PC-9 (cell line): ENCODE measurements at regions not wholly inside any gene's neighbourhood (a gene's known extent, or its start where the extent isn't known, plus 50 kb on each side); places are given as distances from the start of the nearest gene placed in this dataset.

ENCODE experiments used
- BruUV-seq: library from RNA; stranded (reverse); fragments of 400-500 nt; replicated peaks from 2 replicates; lab custom pipeline; 2021; lab: Mats Ljungman, UMichigan
- CTCF ChIA-PET: fragments of 300-600 bp; sonication (Branson Sonifier 250); formaldehyde crosslinking; loops from one replicate; lab custom pipeline; 2022; ENCODE audit warnings: antibody characterized with exemption; lab: Charles Lee
- POLR2A ChIA-PET: fragments of 300-600 bp; sonication (Branson Sonifier 250); formaldehyde crosslinking; loops from one replicate; lab custom pipeline; 2022; ENCODE audit warnings: antibody characterized with exemption; ENCODE audit not compliant: unreplicated experiment; lab: Charles Lee
- DNase-seq, 2 experiments: peaks; one replicate each; pipeline versions ENCODE4 v3.0.0 to v3.0.0-alpha.2; 2015 to 2022; ENCODE audit warnings: mixed read lengths in 1 of 2
- H2AFZ ChIP-seq: fragments of 200-600 bp; sonication (generic); 2 replicates; pipeline ENCODE4 v1.8.1; 2017; ENCODE audit warnings: antibody characterized with exemption
- H3F3A ChIP-seq: fragments of 200-600 bp; sonication (generic); 2 replicates; pipeline ENCODE4 v1.8.1; 2017; ENCODE audit warnings: antibody characterized with exemption, mild to moderate bottlenecking, low read depth; ENCODE audit not compliant: insufficient read depth
- H3K27ac ChIP-seq: fragments of 200-600 bp; sonication (generic); 2 replicates; pipeline ENCODE4 v1.6.1; 2016; ENCODE audit warnings: mixed run types
- H3K27me3 ChIP-seq: fragments of 200-600 bp; sonication (generic); 2 replicates; pipeline ENCODE4 v1.6.1; 2016; ENCODE audit warnings: low read depth, mixed run types; ENCODE audit not compliant: insufficient read depth
- H3K36me3 ChIP-seq: fragments of 200-600 bp; sonication (generic); 2 replicates; pipeline ENCODE4 v1.6.1; 2016; ENCODE audit warnings: low read depth, mixed run types
- H3K4me1 ChIP-seq: fragments of 200-600 bp; sonication (generic); replicated peaks from 2 replicates; pipeline ENCODE4 v1.6.1; 2016; ENCODE audit warnings: mixed run types; ENCODE audit not compliant: insufficient read depth
- H3K4me2 ChIP-seq: fragments of 200-600 bp; sonication (generic); 2 replicates; pipeline ENCODE4 v1.6.1; 2017; ENCODE audit warnings: mixed run types
- H3K4me3 ChIP-seq: fragments of 200-600 bp; sonication (generic); 2 replicates; pipeline ENCODE4 v1.6.1; 2016; ENCODE audit warnings: mixed run types
- H3K79me2 ChIP-seq: fragments of 200-600 bp; sonication (generic); 2 replicates; pipeline ENCODE4 v1.6.1; 2017; ENCODE audit warnings: low read depth, mixed run types
- H3K9me2 ChIP-seq: fragments of 200-600 bp; sonication (generic); 2 replicates; pipeline ENCODE4 v1.8.1; 2017; ENCODE audit warnings: mild to moderate bottlenecking; ENCODE audit not compliant: insufficient read depth
- H3K9me3 ChIP-seq: fragments of 200-600 bp; sonication (generic); 2 replicates; pipeline ENCODE4 v1.8.1; 2016; ENCODE audit warnings: low read depth; ENCODE audit not compliant: insufficient read depth
- H4K20me1 ChIP-seq: fragments of 200-600 bp; sonication (generic); 2 replicates; pipeline ENCODE4 v1.8.1; 2017; ENCODE audit not compliant: insufficient read depth
- CTCF ChIP-seq: fragments of 200-600 bp; sonication (generic); conservative IDR thresholded peaks from 2 replicates; pipeline ENCODE4 v1.6.1; 2017; ENCODE audit warnings: mixed run types, antibody characterized with exemption, mild to moderate bottlenecking, moderate library complexity
- EZH2 ChIP-seq: fragments of 200-600 bp; sonication (generic); IDR thresholded peaks from 2 replicates; pipeline ENCODE4 v1.8.0; 2017; ENCODE audit warnings: antibody characterized with exemption, low read depth
- intact Hi-C: fragments of 100-400 bp; cut with micrococcal nuclease; formaldehyde crosslinking; loops from one replicate; pipeline ENCODE4 v1.10.0; 2022; ENCODE audit not compliant: unreplicated experiment

DNA sequence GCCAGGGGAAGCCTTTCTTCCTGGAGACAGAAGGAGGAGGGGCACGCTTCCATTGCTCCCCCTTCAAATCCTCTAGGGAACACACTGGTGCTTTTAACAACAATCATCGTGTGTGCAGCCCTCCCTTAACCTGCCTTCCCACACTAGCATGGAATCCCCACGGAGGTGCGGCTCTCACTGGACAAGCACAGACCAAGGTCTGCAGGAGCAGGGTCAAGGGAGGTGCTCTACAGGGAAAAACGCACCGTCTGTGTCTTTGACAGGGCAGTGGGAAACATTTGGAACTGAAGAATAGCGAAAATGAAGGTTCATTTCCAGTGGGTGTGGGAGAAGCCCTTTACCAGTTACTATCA, 527.1 kb downstream of the QKI start:
- no peaks in the 10 kb centered on the region for H3K9me3 ChIP-seq
- H2AFZ ChIP-seq, result no peak overlapping the region
- intact Hi-C loops, result no loop called here
- H3K4me3 ChIP-seq, result no peak overlapping the region
- H4K20me1 ChIP-seq, result no peaks in the 10 kb centered on the region
- H3K36me3 ChIP-seq, result no peaks in the 10 kb centered on the region
- no peak overlapping the region for H3K27ac ChIP-seq
- no TSS peak for BruUV-seq
- peaks cover 65% of the 10 kb centered on the region for H3K27me3 ChIP-seq
- no peaks in the 10 kb centered on the region for H3K9me2 ChIP-seq
- DNase-seq, result no peak
- POLR2A ChIA-PET, result no interaction called here
- TF ChIP-seq CTCF (no peak), EZH2 (no peak)
- H3K4me1 ChIP-seq, result no peaks in the 10 kb centered on the region
- CTCF ChIA-PET, result no interaction called here
- H3K79me2 ChIP-seq, result no peaks in the 10 kb centered on the region
- H3F3A ChIP-seq, result no peaks in the 10 kb centered on the region
- H3K4me2 ChIP-seq, result no peak overlapping the region

DNA sequence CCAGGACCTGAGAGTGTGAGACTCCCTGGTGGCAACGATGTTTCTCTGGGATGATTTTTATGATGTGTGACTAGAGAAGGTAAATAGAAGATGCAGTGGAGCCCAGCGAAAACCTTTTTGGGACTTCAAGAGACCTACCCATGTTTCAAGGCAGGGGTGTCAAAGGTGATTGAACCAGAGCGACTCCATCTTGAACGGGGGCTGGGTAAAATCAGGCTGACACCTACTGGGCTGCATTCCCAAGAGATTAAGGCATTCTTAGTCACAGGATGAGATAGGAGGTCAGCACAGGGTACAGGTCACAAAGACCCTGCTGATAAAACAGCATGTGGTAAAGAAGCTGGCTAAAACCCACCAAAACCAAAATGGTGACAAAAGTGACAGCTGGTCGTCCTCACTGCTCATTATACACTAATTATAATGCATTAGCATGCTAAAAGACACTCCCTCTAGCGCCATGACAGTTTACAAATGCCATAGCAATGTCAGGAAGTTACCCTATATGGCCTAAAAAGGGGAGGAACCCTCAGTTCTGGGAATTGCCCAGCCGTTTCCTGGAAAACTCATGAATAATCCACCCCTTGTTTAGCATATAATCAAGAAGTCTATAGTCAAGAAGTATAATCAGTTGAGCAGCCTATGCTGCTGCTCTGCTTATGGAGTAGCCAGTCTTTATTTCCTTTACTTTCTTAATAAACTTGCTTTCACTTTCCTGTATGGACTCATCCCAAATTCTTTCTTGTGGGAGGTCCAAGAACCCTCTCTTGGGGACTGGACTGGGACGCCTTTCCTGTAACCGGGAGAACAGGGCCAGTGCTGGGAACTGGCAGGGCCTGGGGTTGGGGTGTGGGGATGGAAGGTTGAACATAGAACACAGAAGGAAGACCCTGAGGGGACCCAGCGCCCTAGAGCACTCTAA, 526.4 kb downstream of the QKI start:
- H3K4me1 ChIP-seq, result no peaks in the 10 kb centered on the region
- no peaks in the 10 kb centered on the region for H3K79me2 ChIP-seq
- CTCF ChIA-PET, result no interaction called here
- POLR2A ChIA-PET, result no interaction called here
- intact Hi-C loops, result no loop called here
- H3K36me3 ChIP-seq, result no peaks in the 10 kb centered on the region
- H3K4me2 ChIP-seq, result no peak overlapping the region
- DNase-seq, result no peak
- peaks cover 59% of the 10 kb centered on the region for H3K27me3 ChIP-seq
- no peak overlapping the region for H2AFZ ChIP-seq
- no peak overlapping the region for H3K4me3 ChIP-seq
- H3F3A ChIP-seq, result no peaks in the 10 kb centered on the region
- no peak overlapping the region for H3K27ac ChIP-seq
- H4K20me1 ChIP-seq, result no peaks in the 10 kb centered on the region
- no peaks in the 10 kb centered on the region for H3K9me3 ChIP-seq
- no peaks in the 10 kb centered on the region for H3K9me2 ChIP-seq
- no peak for TF ChIP-seq CTCF
- no peak for TF ChIP-seq EZH2
- BruUV-seq, result no TSS peak

GRCh38 chr6:163937071-163937470, 522.6 kb downstream of the QKI start:
- POLR2A ChIA-PET, result no interaction called here
- Histone ChIP-seq H3K4me1 (no peaks in the 10 kb centered on the region), H3K27me3 (peaks cover 48% of the 10 kb centered on the region), H3F3A (no peaks in the 10 kb centered on the region), H3K4me2 (no peak overlapping the region), H3K79me2 (no peaks in the 10 kb centered on the region), H3K9me3 (no peaks in the 10 kb centered on the region), H3K27ac (no peak overlapping the region), H4K20me1 (no peaks in the 10 kb centered on the region), H2AFZ (no peak overlapping the region), H3K36me3 (no peaks in the 10 kb centered on the region), H3K9me2 (no peaks in the 10 kb centered on the region), H3K4me3 (no peak overlapping the region)
- DNase-seq, result no peak
- intact Hi-C loops, result no loop called here
- CTCF ChIA-PET, result no interaction called here
- BruUV-seq, result no TSS peak
- no peak for TF ChIP-seq CTCF
- no peak for TF ChIP-seq EZH2
